ENCODE measurements at regions not wholly inside any gene's neighbourhood (a gene's known extent, or its start where the extent isn't known, plus 50 kb on each side); places are given as distances from the start of the nearest gene placed in this dataset.

DNA sequence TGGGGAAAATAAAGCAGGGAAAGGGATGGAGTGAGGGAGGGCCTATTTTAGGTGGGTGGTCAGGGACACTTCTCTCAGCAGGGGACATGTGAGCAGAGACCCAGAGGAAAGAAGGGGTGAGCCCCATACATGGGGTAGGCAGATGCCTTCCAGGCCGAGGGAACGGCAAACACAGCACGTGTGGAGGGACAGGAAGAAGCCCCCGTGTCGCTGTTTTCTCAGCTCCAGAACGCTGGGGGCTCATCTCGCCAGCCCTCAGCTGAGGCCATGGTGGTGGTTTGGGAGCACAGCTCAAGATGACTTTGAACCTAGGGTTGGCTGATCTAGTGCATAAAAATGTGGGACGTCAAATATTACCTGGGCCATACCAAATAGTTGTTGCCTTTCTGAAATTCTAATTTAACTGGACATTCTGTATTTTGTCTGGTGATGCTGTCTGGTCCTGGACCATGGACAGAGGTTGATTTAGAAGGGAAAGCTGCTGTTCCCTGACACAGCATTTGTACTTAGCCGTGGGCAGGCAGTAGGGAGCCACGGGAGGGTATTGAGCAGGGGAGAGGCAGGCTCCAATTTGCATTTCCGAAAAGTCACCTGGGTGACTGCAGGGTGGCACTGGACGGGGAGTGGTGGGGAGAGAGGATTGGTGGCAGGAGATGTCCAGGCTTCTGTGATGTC lies 53.1 kb upstream of the RUNX3 start:
- no peak for DNase-seq

DNA sequence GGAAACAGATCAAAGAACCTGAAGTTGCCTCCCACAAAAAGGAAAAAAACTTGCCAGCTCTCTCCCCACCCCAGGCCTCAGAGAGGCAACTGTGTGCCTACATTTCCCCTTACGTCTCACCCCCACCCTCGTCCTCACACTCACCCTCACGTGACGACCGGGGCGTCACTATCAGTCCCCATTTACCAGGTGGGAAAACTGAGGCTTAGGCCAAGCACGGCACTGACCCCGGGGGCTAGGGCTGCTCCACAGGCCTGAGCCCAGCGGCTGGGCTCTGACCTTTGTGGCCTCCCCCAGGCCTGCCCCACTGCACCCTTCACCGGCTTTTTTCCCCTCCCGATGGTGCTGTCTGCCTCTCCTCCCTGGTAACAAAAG lies 51.5 kb upstream of the RUNX3 start:
- DNase-seq, result no peak

DNA sequence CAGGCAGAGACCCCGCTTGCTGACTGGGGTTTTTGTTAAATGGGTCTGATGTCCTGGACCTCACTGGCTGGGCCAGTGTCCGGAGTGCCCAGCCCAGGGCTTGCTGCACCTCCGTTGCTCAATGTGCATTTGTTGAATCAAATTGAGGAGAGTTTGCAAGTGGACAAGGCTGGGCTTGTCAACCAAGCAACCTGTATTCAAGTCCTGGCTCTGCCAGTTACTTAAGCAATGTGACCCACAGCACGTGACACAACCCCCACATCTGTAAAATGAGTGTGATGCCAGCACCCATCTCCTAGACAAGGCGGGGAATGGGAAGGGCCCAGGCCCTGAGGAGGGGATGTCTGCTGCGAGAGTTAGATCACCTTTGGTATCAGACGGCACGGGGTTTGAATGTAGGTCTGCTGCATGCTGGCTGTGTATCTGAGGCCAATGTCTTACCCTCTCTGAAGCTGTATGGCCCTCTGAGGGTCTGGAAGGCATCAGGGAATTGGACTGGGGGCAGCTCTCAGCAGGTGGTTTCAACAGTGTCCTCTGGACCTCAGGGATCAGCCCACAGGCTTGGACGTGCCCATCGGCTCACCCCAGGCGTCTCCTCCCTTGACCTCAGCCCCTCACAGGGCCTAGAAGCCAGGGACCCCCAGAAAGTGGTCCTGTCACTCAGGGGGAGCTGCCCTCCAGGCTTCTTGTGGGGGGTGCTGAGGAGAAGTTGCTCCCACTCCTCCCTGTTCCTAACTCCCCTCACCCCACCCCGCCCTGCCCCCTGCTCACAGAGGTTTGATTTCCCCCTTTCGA lies 51.0 kb upstream of the RUNX3 start:
- DNase-seq, result no peak

All from DMS153 (cell line).